ENCODE measurements at regions not wholly inside any gene's neighbourhood (a gene's known extent, or its start where the extent isn't known, plus 50 kb on each side); places are given as distances from the start of the nearest gene placed in this dataset.

DNA sequence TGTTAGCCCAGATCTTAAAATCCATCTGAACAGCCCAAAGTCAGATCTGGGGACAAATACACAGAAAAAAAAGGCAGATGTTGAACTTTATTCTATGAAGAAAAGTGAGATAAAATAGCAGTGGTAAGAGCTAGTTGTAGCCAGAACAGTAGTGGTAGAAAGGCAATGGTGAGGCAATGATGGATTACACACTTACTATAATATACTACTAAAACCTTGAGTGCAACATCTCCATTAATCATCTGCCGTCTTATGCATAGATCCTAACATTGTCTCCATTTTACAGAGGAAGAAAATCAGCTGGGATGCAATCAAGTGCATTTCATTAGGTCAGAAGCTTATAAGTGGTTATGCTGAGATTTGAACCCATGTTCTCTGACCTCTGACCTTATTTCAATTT lies 699.6 kb downstream of the CDH11 start:
- TF ChIP-seq EZH2 (optimal IDR thresholded peaks at IDR 0.05; ENCODE audit: low read depth, low read length), result no peak
- TF ChIP-seq, protein P1, sequence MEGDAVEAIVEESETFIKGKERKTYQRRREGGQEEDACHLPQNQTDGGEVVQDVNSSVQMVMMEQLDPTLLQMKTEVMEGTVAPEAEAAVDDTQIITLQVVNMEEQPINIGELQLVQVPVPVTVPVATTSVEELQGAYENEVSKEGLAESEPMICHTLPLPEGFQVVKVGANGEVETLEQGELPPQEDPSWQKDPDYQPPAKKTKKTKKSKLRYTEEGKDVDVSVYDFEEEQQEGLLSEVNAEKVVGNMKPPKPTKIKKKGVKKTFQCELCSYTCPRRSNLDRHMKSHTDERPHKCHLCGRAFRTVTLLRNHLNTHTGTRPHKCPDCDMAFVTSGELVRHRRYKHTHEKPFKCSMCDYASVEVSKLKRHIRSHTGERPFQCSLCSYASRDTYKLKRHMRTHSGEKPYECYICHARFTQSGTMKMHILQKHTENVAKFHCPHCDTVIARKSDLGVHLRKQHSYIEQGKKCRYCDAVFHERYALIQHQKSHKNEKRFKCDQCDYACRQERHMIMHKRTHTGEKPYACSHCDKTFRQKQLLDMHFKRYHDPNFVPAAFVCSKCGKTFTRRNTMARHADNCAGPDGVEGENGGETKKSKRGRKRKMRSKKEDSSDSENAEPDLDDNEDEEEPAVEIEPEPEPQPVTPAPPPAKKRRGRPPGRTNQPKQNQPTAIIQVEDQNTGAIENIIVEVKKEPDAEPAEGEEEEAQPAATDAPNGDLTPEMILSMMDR (IDR thresholded peaks at IDR 0.05; ENCODE audit: low read length), result no peak
